A549 (cell line): ENCODE measurements at regions not wholly inside any gene's neighbourhood (a gene's known extent, or its start where the extent isn't known, plus 50 kb on each side); places are given as distances from the start of the nearest gene placed in this dataset.

Experiments
- CEBPB ChIP-seq, 2 experiments: fragments of >200 bp in 1 of 2; sonication (Bioruptor Twin) in 1 of 2; formaldehyde crosslinking in 1 of 2; IDR thresholded peaks; 2 replicates each; pipeline ENCODE4 v1.6.1; 2012 to 2016
- EP300 ChIP-seq, 2 experiments: fragments of >200 bp; sonication (Bioruptor Twin); formaldehyde crosslinking; IDR thresholded peaks; 2 replicates in 1 of 2; 3 replicates in 1 of 2; pipeline ENCODE4 v1.6.1; 2016 to 2017
- ESRRA ChIP-seq: fragments of 150-350 bp; IDR thresholded peaks from 2 replicates; pipeline ENCODE4 v1.6.1; 2014; ENCODE audit warnings: mild to moderate bottlenecking, low read length, borderline replicate concordance
- GATA3 ChIP-seq: IDR thresholded peaks from 2 replicates; pipeline ENCODE4 v1.6.1; 2012; ENCODE audit warnings: borderline replicate concordance
- POLR2A ChIP-seq: IDR thresholded peaks from 2 replicates; pipeline ENCODE4 v1.6.1; 2012; ENCODE audit warnings: mild to moderate bottlenecking, low read length
- RAD21 ChIP-seq, 2 experiments: fragments of >200 bp in 1 of 2; sonication (Bioruptor Twin) in 1 of 2; formaldehyde crosslinking in 1 of 2; IDR thresholded peaks in 1 of 2; conservative IDR thresholded peaks in 1 of 2; 2 replicates in 1 of 2; 3 replicates in 1 of 2; pipeline ENCODE4 v1.6.1; 2012 to 2018; ENCODE audit warnings: inconsistent platforms in 1 of 2
- SMC3 ChIP-seq: fragments of >200 bp; sonication (Bioruptor Twin); formaldehyde crosslinking; IDR thresholded peaks from 3 replicates; pipeline ENCODE4 v1.6.1; 2018; ENCODE audit warnings: inconsistent platforms
- TP53 ChIP-seq: fragments of 250-450 bp; sonication (Bioruptor Pico); IDR thresholded peaks from 2 replicates; pipeline ENCODE4 v1.5.0; 2021; ENCODE audit warnings: mild to moderate bottlenecking, moderate library complexity
- TF ChIP-seq, protein P1 (sequence below): fragments of >200 bp; sonication (Bioruptor Twin); formaldehyde crosslinking; IDR thresholded peaks from 3 replicates; pipeline ENCODE4 v1.5.1; 2016
- TF ChIP-seq, protein P2 (sequence below): IDR thresholded peaks from 2 replicates; pipeline ENCODE4 v1.6.1; 2012

DNA sequence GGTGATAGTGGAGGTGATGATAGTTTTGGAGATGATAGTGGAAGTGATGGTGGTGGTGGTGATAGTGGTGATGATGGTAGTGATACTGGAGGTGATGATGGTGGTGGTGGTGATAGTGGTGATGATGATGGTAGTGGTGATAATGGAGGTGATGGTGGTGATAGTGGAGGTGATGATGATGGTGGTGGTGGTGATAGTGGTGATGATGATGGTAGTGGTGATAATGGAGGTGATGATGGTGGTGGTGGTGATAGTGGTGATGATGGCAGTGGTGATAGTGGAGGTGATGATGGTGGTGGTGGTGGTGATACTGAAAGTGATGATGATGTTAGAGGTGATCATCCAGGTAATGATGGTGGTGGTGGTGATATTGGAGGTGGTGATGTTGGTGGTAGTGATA lies 570.0 kb upstream of the TMEM132C start:
- no peak for TF ChIP-seq RAD21 (conservative IDR thresholded peaks at IDR 0.05 in 1 of 2, IDR thresholded peaks at IDR 0.05 in 1 of 2)
- TF ChIP-seq, protein P1, sequence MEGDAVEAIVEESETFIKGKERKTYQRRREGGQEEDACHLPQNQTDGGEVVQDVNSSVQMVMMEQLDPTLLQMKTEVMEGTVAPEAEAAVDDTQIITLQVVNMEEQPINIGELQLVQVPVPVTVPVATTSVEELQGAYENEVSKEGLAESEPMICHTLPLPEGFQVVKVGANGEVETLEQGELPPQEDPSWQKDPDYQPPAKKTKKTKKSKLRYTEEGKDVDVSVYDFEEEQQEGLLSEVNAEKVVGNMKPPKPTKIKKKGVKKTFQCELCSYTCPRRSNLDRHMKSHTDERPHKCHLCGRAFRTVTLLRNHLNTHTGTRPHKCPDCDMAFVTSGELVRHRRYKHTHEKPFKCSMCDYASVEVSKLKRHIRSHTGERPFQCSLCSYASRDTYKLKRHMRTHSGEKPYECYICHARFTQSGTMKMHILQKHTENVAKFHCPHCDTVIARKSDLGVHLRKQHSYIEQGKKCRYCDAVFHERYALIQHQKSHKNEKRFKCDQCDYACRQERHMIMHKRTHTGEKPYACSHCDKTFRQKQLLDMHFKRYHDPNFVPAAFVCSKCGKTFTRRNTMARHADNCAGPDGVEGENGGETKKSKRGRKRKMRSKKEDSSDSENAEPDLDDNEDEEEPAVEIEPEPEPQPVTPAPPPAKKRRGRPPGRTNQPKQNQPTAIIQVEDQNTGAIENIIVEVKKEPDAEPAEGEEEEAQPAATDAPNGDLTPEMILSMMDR = no peak
- no peak for TF ChIP-seq ESRRA
- no peak for TF ChIP-seq EP300 (IDR thresholded peaks at IDR 0.05)
- no peak for TF ChIP-seq GATA3
- TF ChIP-seq, protein P2, sequence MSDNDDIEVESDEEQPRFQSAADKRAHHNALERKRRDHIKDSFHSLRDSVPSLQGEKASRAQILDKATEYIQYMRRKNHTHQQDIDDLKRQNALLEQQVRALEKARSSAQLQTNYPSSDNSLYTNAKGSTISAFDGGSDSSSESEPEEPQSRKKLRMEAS = no peak
- no peak for TF ChIP-seq CEBPB (IDR thresholded peaks at IDR 0.05)
- no peak for TF ChIP-seq POLR2A
- TF ChIP-seq SMC3 = no peak
- TF ChIP-seq TP53 (CRISPR knock-in tag) = no peak
